PC-9 (cell line): ENCODE measurements at regions not wholly inside any gene's neighbourhood (a gene's known extent, or its start where the extent isn't known, plus 50 kb on each side); places are given as distances from the start of the nearest gene placed in this dataset.

Source experiments
- EZH2 ChIP-seq: fragments of 200-600 bp; sonication (generic); IDR thresholded peaks from 2 replicates; pipeline ENCODE4 v1.8.0; 2017; ENCODE audit warnings: antibody characterized with exemption, low read depth
- TF ChIP-seq, protein P1 (sequence below): fragments of 200-600 bp; sonication (generic); conservative IDR thresholded peaks from 2 replicates; pipeline ENCODE4 v1.6.1; 2017; ENCODE audit warnings: mixed run types, antibody characterized with exemption, mild to moderate bottlenecking, moderate library complexity

GRCh38 chr14:28059254-28059653 lies 707.3 kb upstream of the FOXG1 start:
- TF ChIP-seq, protein P1, sequence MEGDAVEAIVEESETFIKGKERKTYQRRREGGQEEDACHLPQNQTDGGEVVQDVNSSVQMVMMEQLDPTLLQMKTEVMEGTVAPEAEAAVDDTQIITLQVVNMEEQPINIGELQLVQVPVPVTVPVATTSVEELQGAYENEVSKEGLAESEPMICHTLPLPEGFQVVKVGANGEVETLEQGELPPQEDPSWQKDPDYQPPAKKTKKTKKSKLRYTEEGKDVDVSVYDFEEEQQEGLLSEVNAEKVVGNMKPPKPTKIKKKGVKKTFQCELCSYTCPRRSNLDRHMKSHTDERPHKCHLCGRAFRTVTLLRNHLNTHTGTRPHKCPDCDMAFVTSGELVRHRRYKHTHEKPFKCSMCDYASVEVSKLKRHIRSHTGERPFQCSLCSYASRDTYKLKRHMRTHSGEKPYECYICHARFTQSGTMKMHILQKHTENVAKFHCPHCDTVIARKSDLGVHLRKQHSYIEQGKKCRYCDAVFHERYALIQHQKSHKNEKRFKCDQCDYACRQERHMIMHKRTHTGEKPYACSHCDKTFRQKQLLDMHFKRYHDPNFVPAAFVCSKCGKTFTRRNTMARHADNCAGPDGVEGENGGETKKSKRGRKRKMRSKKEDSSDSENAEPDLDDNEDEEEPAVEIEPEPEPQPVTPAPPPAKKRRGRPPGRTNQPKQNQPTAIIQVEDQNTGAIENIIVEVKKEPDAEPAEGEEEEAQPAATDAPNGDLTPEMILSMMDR = no peak
- TF ChIP-seq EZH2 = no peak
